ENCODE measurements at regions not wholly inside any gene's neighbourhood (a gene's known extent, or its start where the extent isn't known, plus 50 kb on each side); places are given as distances from the start of the nearest gene placed in this dataset.

DNA sequence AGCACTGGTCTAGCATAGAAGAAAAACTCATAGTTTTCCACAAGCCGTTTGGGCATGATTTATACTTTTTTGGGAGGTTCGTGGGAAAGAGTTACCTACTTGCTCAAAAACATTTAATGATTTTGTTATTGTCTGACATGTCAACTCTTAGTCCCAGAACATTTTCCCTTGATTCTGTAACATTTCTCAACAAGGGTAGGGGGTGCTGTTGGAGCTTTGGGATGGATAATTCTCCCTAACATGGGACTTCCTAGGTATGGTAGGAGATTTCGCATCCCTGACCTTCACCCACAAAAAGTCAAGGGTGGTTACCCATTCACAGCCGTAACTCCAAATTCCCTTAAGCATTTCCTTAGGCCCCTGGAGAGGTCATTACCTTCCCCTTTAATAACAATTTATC is 378.0 kb downstream of the YTHDC2 start:
- DNase-seq (ENCODE audit: low read depth) = no peak
- TF ChIP-seq, protein P1, sequence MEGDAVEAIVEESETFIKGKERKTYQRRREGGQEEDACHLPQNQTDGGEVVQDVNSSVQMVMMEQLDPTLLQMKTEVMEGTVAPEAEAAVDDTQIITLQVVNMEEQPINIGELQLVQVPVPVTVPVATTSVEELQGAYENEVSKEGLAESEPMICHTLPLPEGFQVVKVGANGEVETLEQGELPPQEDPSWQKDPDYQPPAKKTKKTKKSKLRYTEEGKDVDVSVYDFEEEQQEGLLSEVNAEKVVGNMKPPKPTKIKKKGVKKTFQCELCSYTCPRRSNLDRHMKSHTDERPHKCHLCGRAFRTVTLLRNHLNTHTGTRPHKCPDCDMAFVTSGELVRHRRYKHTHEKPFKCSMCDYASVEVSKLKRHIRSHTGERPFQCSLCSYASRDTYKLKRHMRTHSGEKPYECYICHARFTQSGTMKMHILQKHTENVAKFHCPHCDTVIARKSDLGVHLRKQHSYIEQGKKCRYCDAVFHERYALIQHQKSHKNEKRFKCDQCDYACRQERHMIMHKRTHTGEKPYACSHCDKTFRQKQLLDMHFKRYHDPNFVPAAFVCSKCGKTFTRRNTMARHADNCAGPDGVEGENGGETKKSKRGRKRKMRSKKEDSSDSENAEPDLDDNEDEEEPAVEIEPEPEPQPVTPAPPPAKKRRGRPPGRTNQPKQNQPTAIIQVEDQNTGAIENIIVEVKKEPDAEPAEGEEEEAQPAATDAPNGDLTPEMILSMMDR (IDR thresholded peaks at IDR 0.05; ENCODE audit: control insufficient read depth, extremely low read depth, insufficient read depth) = no peak
- no peak overlapping the region for H3K4me3 ChIP-seq (ENCODE audit: low read depth, low read length)

GRCh38 chr5:113896789-113897188 is 383.3 kb downstream of the YTHDC2 start:
- TF ChIP-seq, protein P1 (IDR thresholded peaks at IDR 0.05; ENCODE audit: control insufficient read depth, extremely low read depth, insufficient read depth) = no peak
- H3K4me3 ChIP-seq (ENCODE audit: low read depth, low read length) = no peak overlapping the region
- no peak for DNase-seq (ENCODE audit: low read depth)

GRCh38 chr5:113897748-113898147 is 384.3 kb downstream of the YTHDC2 start:
- TF ChIP-seq, protein P1 (IDR thresholded peaks at IDR 0.05; ENCODE audit: control insufficient read depth, extremely low read depth, insufficient read depth) = no peak
- DNase-seq (ENCODE audit: low read depth) = no peak

GRCh38 chr5:113900141-113900540 is 386.6 kb downstream of the YTHDC2 start:
- no peak overlapping the region for H3K4me3 ChIP-seq (ENCODE audit: low read depth, low read length)
- DNase-seq (ENCODE audit: low read depth) = no peak
- TF ChIP-seq, protein P1 (IDR thresholded peaks at IDR 0.05; ENCODE audit: control insufficient read depth, extremely low read depth, insufficient read depth) = no peak

More at GRCh38 chr5:113897748-113898147, 384.3 kb downstream of the YTHDC2 start:
- no peak overlapping the region for H3K4me3 ChIP-seq (ENCODE audit: low read depth, low read length)

DNA sequence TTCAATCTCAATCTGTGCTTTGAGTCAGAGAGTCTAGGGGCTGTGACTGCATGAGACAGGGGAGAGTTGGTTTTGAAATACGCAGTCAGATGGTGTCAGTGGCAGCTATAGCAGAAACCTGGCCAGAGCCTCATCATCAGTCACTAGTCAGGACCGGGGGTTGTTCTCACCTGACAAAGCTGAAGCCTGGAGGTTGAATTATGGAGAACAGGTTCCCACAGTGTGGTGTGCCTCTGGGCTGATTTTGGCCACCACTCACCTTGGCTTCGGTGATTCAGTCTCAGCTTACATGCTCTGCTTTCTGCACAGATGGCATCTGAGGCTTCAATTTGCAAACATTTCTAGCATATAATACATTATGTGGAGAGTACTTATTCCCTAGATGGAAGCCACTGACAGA is 387.3 kb downstream of the YTHDC2 start:
- no peak for DNase-seq (ENCODE audit: low read depth)
- no peak overlapping the region for H3K4me3 ChIP-seq (ENCODE audit: low read depth, low read length)
- TF ChIP-seq, protein P1 (IDR thresholded peaks at IDR 0.05; ENCODE audit: control insufficient read depth, extremely low read depth, insufficient read depth) = no peak

DNA sequence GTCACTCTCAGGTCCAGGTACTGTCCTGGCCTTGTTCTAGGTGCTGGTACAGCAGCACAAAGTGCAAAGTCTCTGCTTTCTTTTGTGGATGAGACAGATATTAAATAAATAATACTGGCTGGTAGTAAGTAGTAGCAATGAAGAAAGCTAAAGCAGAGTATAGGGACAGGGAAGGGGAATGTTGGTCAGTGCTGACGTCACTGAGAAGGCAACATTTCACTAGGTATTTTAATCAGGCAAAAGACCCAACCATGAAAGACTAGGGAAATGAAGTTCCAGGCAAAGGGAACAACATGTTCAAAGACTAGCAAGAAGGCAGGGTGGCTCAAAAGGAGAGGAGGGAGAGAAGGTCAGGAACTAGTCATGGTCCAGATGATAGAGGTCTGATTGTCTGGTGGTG is 388.2 kb downstream of the YTHDC2 start:
- no peak for DNase-seq (ENCODE audit: low read depth)
- no peak overlapping the region for H3K4me3 ChIP-seq (ENCODE audit: low read depth, low read length)
- TF ChIP-seq, protein P1 (IDR thresholded peaks at IDR 0.05; ENCODE audit: control insufficient read depth, extremely low read depth, insufficient read depth) = no peak

DNA sequence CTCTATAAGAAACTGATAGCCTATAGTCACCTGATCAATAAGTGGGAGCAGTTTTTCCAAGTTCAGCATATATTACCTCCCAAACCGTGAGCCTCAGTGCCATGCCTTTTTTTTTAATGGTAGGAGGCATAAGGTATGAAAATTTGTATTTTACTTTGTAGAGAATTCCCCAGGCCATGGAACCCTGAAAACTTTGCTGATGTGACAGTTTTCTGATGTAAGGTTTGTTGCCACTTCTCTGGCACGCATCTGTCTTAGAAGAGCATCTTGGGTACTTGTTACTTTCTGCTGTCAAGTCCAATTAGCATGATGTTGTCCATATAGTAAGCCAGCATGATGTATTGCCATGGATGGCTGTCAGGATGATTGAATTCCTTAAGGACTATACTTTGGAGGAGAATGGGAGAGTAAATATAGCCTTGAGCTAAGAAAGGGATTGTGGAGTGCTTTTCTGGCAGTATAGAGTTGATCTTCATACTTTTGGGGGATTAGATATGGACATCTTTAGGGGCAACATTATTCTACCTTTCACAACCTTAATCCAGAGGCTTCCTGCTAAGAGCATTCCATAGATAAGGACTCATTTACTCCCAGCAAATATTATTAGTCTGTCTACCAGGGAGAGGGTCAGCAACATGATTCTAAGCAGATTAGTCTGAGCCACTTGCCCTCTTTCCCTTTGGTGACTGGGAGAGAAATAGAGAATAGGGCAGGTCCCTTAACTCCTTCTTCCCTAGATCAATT is 389.6 kb downstream of the YTHDC2 start:
- TF ChIP-seq, protein P1 (IDR thresholded peaks at IDR 0.05; ENCODE audit: control insufficient read depth, extremely low read depth, insufficient read depth) = no peak
- DNase-seq (ENCODE audit: low read depth) = no peak

More for the DNA sequence above, 389.6 kb downstream of the YTHDC2 start:
- no peak overlapping the region for H3K4me3 ChIP-seq (ENCODE audit: low read depth, low read length)

All from LNCaP clone FGC (cell line).